HG03039 (cell line): ENCODE measurements at regions not wholly inside any gene's neighbourhood (a gene's known extent, or its start where the extent isn't known, plus 50 kb on each side); places are given as distances from the start of the nearest gene placed in this dataset.
"Not testable (repeated sequence)": the region's sequence is repeated elsewhere in the genome, so short reads cannot be mapped to it uniquely, and the experiment has no call there.

ENCODE experiments used
- ATAC-seq: cut with Tn5 transposase; IDR thresholded peaks from one replicate; pipeline ENCODE4 v1.9.1; 2021; ENCODE audit warnings: mild to moderate bottlenecking, moderate library complexity; ENCODE audit not compliant: unreplicated experiment

DNA sequence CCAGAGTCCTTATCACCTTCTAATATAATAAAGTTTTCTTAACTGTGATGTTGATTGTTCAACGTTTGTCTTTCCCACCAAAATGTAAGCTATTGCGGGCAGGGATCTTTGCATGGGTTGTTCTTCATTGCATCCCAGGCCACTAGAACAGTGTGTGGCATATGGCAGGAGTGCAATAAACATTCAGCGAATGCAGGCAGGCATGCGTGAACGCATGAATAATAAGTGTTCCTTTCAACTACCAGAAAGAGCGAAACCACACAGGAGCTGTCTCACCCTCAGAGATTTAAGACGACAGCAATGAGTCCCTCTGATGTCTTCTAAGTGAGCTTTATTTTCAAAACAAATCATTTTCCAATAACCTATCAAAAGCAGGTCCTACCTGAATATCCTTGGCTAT, 2693.1 kb upstream of the TPTE start:
- not testable (repeated sequence) for ATAC-seq

DNA sequence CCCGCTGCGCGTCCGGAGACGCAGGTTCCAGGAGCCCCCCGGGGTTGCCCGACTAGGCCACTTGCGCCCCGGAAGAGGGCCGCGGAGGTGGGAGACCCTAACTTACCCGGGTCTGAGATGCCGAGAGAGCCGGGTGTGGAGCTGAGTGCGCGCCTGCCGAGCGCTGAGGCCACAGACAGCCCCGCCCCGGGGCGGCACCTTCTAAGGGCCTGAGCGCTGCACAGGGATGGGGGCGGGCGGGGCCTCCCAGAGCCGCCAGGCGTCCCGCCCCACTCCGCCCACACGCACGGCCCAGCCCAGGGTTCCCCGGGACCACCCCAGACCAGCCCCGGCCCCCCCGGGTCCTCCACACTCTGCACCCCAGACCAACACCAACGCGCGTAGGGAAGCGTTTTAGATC, 2692.0 kb upstream of the TPTE start:
- not testable (repeated sequence) for ATAC-seq

DNA sequence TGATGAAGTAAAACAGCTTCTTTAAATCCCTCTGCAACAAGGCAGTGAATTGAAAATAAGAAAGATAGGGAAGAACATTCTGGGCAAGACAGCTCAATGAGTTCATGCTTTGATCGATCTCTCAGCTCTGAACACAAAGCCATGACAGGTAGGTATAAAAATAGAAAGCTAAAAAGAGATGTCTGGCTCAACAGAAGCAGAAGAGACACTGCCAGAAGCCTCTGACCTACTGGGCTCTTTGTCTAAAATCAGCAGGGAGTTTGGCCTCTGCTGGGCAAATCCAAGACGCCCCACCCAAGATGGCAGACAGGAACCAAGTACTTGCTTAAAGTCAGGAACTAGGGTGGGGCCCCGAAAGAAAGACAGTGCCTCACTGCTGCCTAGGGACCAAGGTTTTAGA, 2684.1 kb upstream of the TPTE start:
- ATAC-seq = not testable (repeated sequence)

DNA sequence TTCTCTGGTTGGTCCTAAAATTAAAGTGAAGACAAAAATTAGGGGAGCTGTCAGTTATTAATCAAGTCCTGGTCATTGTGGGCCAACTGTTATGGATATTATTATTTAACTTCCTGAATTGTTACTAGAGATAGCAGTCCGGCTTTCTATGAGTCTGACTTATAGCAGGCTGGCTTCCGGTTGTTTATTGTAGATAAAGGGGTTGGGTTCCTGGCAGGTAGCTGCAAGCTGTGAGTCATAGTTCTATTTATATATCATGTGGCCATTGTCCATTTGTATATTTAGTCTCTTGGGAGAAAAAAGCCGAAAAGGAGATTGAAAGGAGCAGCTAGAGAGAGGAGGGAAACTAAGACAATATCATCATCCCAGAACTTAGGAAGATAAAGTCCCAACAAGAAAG, 2668.0 kb upstream of the TPTE start:
- ATAC-seq = not testable (repeated sequence)

DNA sequence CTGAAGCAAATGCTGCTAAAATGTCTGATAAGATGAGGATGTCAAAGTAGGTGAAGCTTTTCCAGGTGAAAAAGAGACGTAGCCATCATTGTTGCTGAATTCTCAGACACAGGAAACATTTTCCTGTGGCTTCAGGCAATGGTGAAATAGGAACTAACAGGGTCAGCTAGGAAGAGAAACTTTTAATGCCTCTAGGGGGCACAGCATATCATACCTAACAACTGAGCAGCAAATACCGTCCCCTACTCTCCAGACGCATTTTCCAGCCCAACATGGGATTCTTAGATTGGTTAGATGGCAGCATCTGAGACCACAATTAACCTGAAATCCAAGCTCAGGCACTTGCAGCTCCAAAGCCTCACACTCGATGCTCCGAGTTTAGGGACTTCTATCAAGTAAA, 2667.5 kb upstream of the TPTE start:
- ATAC-seq = not testable (repeated sequence)
